SJCRH30 (cell line): ENCODE measurements at regions not wholly inside any gene's neighbourhood (a gene's known extent, or its start where the extent isn't known, plus 50 kb on each side); places are given as distances from the start of the nearest gene placed in this dataset.

ENCODE experiments used
- DNase-seq, 2 experiments: peaks; one replicate each; pipeline ENCODE4 v3.0.0-alpha.2; 2015 to 2020
- H3K27ac ChIP-seq: fragments of 250-450 bp; sonication (Bioruptor Pico); 2 replicates; pipeline ENCODE4 v1.5.1; 2020; ENCODE audit warnings: mild to moderate bottlenecking, moderate library complexity
- H3K27me3 ChIP-seq: fragments of 250-450 bp; sonication (Bioruptor Pico); 2 replicates; pipeline ENCODE4 v1.5.1; 2020; ENCODE audit warnings: mild to moderate bottlenecking, moderate library complexity
- H3K36me3 ChIP-seq: fragments of 250-450 bp; sonication (Bioruptor Pico); 2 replicates; pipeline ENCODE4 v1.5.1; 2020; ENCODE audit warnings: mild to moderate bottlenecking, moderate library complexity
- H3K4me1 ChIP-seq: fragments of 250-450 bp; sonication (Bioruptor Pico); 2 replicates; pipeline ENCODE4 v1.5.1; 2020; ENCODE audit warnings: mild to moderate bottlenecking, moderate library complexity
- H3K4me3 ChIP-seq: fragments of 250-450 bp; sonication (Bioruptor Pico); 2 replicates; pipeline ENCODE4 v1.5.1; 2020; ENCODE audit warnings: mild to moderate bottlenecking, moderate library complexity
- H3K9me3 ChIP-seq: fragments of 250-450 bp; sonication (Bioruptor Pico); replicated peaks from 2 replicates; pipeline ENCODE4 v1.5.1; 2020; ENCODE audit warnings: mild to moderate bottlenecking, moderate library complexity

GRCh38 chr4:152269448-152270191, 266.3 kb downstream of the FBXW7 start:
- H3K4me3 ChIP-seq: no peak overlapping the region
- no peaks in the 10 kb centered on the region for H3K27me3 ChIP-seq
- no peak overlapping the region for H3K27ac ChIP-seq
- no peaks in the 10 kb centered on the region for H3K36me3 ChIP-seq
- DNase-seq: no peak
- no peaks in the 10 kb centered on the region for H3K9me3 ChIP-seq
- no peaks in the 10 kb centered on the region for H3K4me1 ChIP-seq

DNA sequence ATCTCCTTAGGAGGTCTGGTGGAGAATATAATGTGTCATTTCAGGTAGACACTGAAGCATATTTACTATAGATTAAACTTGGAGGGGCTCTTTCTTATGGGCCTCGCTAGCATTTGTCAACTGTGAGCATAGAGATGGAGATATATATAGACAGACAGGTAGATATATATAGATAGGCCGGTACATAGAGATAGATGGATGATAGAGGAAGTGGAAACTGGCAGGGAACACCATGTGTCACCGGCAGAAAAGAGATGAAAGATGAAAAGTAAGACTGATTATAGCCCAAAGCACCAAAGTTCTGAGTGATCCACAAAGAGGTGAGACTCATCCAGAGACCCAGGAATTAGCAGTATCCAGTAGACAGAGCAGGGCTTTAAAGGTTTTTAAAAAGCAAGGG, 268.1 kb downstream of the FBXW7 start:
- no peak for DNase-seq
- H3K9me3 ChIP-seq: no peaks in the 10 kb centered on the region
- H3K27ac ChIP-seq: no peak overlapping the region
- H3K36me3 ChIP-seq: no peaks in the 10 kb centered on the region
- no peaks in the 10 kb centered on the region for H3K27me3 ChIP-seq
- no peaks in the 10 kb centered on the region for H3K4me1 ChIP-seq
- no peak overlapping the region for H3K4me3 ChIP-seq

DNA sequence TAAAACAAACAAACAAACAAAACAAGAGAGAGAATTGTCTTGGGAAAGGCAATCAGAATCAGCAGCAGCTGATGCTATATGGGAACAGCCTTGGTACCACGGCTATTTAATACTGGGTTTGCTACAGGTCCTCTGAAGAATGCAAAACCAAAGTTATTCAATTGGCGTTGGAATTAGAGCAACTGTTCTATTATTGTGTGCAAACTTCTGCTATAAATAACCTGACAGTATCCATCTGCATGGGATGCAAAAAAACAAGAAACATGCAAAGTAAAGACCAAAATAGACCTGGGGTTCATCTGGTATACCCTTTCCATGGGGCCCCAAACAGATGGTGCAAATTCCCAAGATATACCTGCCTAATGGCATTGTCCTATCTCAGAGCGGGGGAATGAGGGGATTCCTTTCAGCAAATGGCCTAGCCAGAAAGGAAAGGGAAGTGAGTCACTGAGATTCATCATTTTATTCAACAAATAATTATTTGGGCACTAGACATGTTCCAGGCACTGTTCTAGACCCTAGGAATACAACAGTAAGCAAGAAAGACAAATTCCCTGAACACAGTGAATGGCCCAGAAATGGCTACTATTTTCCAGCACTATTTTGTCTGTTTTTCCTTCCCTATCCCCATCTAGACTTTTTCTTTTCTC, 268.9 kb downstream of the FBXW7 start:
- no peaks in the 10 kb centered on the region for H3K27me3 ChIP-seq
- H3K4me1 ChIP-seq: no peaks in the 10 kb centered on the region
- no peak overlapping the region for H3K27ac ChIP-seq
- H3K9me3 ChIP-seq: no peaks in the 10 kb centered on the region
- no peak for DNase-seq
- no peaks in the 10 kb centered on the region for H3K36me3 ChIP-seq
- no peak overlapping the region for H3K4me3 ChIP-seq

DNA sequence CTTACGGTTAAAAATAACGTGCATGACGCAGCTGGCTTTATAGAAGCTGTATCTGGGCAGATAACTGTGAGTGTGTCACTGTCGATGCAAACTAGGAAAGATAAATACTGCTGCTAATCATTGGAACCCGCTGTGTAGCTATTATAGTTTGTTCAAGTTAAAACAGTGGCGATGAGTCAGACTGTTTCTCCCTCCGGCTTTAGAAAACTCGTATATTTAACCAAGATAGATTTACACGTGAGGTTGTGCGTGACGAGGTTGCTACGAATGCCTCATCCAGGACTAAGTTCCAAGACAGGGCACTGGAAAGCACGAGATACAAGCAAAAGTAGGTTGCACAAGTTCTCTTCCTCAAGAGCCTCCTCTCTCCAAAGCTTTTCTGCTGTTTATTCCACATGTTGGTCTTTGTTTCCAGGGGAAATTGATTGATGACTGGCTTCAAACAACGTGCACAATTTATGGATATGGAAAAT, 270.7 kb downstream of the FBXW7 start:
- Histone ChIP-seq H3K4me1 (no peaks in the 10 kb centered on the region), H3K27me3 (no peaks in the 10 kb centered on the region), H3K36me3 (no peaks in the 10 kb centered on the region), H3K9me3 (no peaks in the 10 kb centered on the region), H3K4me3 (no peak overlapping the region), H3K27ac (no peak overlapping the region)
- DNase-seq: no peak

DNA sequence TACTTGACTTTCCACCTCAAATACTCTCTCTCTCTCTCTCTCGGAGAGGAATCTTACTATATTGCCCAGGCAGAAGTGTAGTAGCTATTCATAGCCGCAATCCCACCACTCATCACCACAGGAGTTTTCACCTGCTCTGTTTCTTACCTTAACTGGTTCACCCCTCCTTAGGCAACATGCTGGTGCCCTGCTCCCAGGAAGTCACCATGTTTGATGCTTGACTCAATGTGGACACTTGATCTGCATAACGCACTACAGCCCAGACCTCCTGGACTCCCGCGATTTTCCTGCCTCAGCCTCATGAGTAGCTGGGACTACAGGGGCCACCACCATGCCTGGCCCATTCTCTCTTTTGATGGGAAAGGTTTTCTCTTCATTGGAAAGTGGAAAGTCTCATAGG, 271.8 kb downstream of the FBXW7 start:
- no peak for DNase-seq
- H3K36me3 ChIP-seq: no peaks in the 10 kb centered on the region

DNA sequence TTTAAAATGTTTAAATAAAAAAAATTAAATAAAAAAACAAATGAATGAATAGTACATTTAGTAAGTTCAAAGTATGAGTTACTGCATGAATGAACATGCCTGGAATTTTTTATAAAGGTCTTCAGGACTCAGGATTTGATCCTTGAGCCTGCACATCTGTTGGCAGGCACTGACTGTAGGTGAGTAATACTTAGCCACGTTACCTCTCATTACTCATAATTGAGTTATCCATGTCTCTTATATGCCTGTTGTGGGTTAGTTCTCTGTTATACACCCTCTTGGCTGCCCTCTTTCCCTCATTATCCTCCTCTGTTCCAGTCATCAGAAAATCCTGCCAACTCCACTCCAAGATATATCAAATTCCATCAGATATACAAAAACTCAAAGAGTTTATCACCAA, 276.0 kb downstream of the FBXW7 start:
- no peak for DNase-seq

More for the DNA sequence above, 271.8 kb downstream of the FBXW7 start:
- Histone ChIP-seq H3K4me3 (no peak overlapping the region), H3K9me3 (no peaks in the 10 kb centered on the region), H3K27ac (no peak overlapping the region), H3K4me1 (no peaks in the 10 kb centered on the region), H3K27me3 (no peaks in the 10 kb centered on the region)

DNA sequence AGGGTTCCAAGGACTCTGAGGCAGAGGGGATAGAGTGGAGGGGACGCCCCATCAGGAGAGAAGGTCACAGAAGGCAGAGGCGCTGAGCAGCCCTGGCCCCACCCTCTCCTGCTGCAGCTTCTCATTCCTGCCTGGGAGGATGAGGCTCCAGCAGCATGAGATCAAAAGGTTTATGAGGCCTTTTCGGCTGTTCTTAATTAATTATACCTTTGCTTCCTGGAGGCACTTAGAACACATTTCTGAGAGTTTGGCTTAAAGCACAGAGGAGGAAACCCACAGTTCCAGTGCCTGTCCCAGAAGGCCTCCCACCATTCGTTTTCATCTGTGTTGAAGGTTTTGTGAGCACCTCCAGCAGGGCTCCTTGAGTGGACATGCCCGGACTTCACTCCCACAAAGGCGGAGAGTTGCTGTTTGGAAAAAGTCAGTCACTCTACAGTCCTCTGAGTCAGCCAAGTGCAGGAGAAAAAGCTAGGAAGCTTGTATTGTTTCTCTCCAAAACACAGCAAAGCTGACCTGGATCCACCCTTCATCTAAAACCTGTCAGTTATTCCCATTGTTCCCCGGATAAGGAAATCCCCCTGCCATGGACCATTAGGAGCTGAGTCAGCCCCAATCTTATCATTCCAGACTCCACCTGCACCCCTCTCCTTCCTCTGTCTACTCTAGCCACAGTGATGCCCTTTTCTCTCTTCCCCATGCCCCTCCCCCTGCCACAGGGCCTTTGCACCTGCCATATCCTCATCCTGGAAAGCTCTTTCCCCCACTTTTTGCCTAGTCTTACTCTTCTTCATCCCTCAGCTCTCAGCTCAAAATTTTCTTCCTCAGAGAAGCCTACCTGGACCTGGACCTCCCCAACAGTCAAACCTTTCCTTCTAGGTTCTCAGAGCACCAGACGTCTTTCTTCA, 276.8 kb downstream of the FBXW7 start:
- Histone ChIP-seq H3K27me3 (no peaks in the 10 kb centered on the region), H3K4me1 (no peaks in the 10 kb centered on the region), H3K27ac (no peak overlapping the region), H3K36me3 (no peaks in the 10 kb centered on the region), H3K4me3 (no peak overlapping the region), H3K9me3 (no peaks in the 10 kb centered on the region)
- DNase-seq: no peak

More for the DNA sequence above, 276.0 kb downstream of the FBXW7 start:
- H3K4me1 ChIP-seq: no peaks in the 10 kb centered on the region
- no peaks in the 10 kb centered on the region for H3K36me3 ChIP-seq
- H3K27me3 ChIP-seq: no peaks in the 10 kb centered on the region
- H3K4me3 ChIP-seq: no peak overlapping the region
- H3K9me3 ChIP-seq: no peaks in the 10 kb centered on the region
- H3K27ac ChIP-seq: no peak overlapping the region

GRCh38 chr4:152258391-152258790, 277.5 kb downstream of the FBXW7 start:
- H3K4me3 ChIP-seq: no peak overlapping the region
- H3K36me3 ChIP-seq: no peaks in the 10 kb centered on the region
- H3K4me1 ChIP-seq: no peaks in the 10 kb centered on the region
- no peak overlapping the region for H3K27ac ChIP-seq
- H3K9me3 ChIP-seq: no peaks in the 10 kb centered on the region
- no peak for DNase-seq
- no peaks in the 10 kb centered on the region for H3K27me3 ChIP-seq

- H3K36me3 ChIP-seq: no peaks in the 10 kb centered on the region
- no peak overlapping the region for H3K27ac ChIP-seq
- H3K4me3 ChIP-seq: no peak overlapping the region
- DNase-seq: no peak
- H3K27me3 ChIP-seq: no peaks in the 10 kb centered on the region
- H3K4me1 ChIP-seq: no peaks in the 10 kb centered on the region
- no peaks in the 10 kb centered on the region for H3K9me3 ChIP-seq
These were observed 278.3 kb downstream of the FBXW7 start for GRCh38 chr4:152257601-152258066.

DNA sequence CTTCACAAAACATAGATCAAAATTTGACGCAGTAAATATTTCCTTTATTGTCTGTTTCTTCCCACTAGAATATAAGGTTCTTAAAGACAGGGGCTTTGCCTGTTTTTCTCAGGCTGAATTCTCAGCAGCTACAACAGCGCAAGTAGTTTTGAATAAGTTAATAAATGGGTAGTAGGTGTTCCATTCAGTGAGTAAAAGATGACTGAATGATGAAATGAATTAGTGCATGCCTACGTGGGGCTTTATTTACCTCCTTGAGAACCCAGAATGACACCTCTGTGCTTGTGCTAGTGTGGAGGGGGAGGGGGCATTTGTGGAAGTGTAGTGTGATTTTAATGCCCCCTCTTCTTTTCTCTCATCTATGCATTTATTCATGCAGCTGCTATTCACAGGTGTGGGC, 278.9 kb downstream of the FBXW7 start:
- no peaks in the 10 kb centered on the region for H3K9me3 ChIP-seq
- no peak for DNase-seq
- no peak overlapping the region for H3K4me3 ChIP-seq
- no peaks in the 10 kb centered on the region for H3K4me1 ChIP-seq
- H3K27ac ChIP-seq: no peak overlapping the region
- no peaks in the 10 kb centered on the region for H3K27me3 ChIP-seq
- no peaks in the 10 kb centered on the region for H3K36me3 ChIP-seq

- H3K36me3 ChIP-seq: no peaks in the 10 kb centered on the region
- H3K4me3 ChIP-seq: no peak overlapping the region
- H3K27ac ChIP-seq: no peak overlapping the region
- no peaks in the 10 kb centered on the region for H3K27me3 ChIP-seq
- peak in 1 of 2 experiments; percentile 4 for DNase-seq
- H3K4me1 ChIP-seq: no peaks in the 10 kb centered on the region
- H3K9me3 ChIP-seq: no peaks in the 10 kb centered on the region
These were observed 280.5 kb downstream of the FBXW7 start for GRCh38 chr4:152255437-152255836.

GRCh38 chr4:152248347-152248746, 287.5 kb downstream of the FBXW7 start:
- H3K4me1 ChIP-seq: no peaks in the 10 kb centered on the region
- no peak overlapping the region for H3K27ac ChIP-seq
- DNase-seq: no peak
- no peaks in the 10 kb centered on the region for H3K36me3 ChIP-seq
- no peaks in the 10 kb centered on the region for H3K9me3 ChIP-seq
- no peaks in the 10 kb centered on the region for H3K27me3 ChIP-seq
- H3K4me3 ChIP-seq: no peak overlapping the region

GRCh38 chr4:152247271-152247975, 288.5 kb downstream of the FBXW7 start:
- Histone ChIP-seq H3K27me3 (no peaks in the 10 kb centered on the region), H3K27ac (no peak overlapping the region), H3K4me3 (no peak overlapping the region), H3K4me1 (no peaks in the 10 kb centered on the region), H3K9me3 (no peaks in the 10 kb centered on the region), H3K36me3 (no peaks in the 10 kb centered on the region)
- no peak for DNase-seq

DNA sequence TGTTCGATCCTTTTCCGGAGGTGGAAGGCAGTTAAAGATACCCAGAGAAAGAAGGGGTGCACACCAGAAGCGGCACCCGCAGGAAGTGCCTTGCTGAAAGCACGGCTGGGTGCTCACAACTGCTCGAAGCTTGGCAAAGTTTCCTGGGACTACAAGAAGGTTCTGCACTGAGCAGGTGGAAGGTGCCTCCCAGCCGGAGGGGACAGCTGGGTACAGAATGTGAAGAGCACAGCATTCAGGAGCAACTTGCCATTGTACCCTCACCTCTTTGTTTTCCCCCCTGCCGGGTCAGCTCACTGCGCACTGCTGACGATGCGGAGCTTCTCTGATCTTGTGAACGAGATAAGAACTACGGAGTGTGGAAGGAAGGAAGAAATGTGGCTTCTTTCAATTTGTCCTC, 289.2 kb downstream of the FBXW7 start:
- no peaks in the 10 kb centered on the region for H3K27me3 ChIP-seq
- H3K4me1 ChIP-seq: no peaks in the 10 kb centered on the region
- no peak overlapping the region for H3K27ac ChIP-seq
- no peak for DNase-seq
- no peaks in the 10 kb centered on the region for H3K9me3 ChIP-seq
- no peaks in the 10 kb centered on the region for H3K36me3 ChIP-seq
- H3K4me3 ChIP-seq: no peak overlapping the region
